CD4-positive, alpha-beta T cell (primary cell): ENCODE measurements at regions not wholly inside any gene's neighbourhood (a gene's known extent, or its start where the extent isn't known, plus 50 kb on each side); places are given as distances from the start of the nearest gene placed in this dataset.

Experiments used
- ATAC-seq: fragments of 200-7000 bp; cut with Tn5 transposase; one replicate; pipeline ENCODE4 v1.10.0; 2022; ENCODE audit warnings: mild to moderate bottlenecking; ENCODE audit not compliant: poor library complexity
- CTCF ChIA-PET: fragments of 350-600 bp; sonication (Branson Sonifier 250); formaldehyde crosslinking; loops from one replicate; lab custom pipeline; 2021; ENCODE audit warnings: antibody characterized with exemption, inconsistent platforms; lab: Charles Lee
- POLR2A ChIA-PET: fragments of 350-600 bp; sonication (Branson Sonifier 250); formaldehyde crosslinking; loops from one replicate; lab custom pipeline; 2021; ENCODE audit warnings: antibody characterized with exemption, inconsistent platforms; lab: Charles Lee
- DNase-seq, 14 experiments: peaks; one replicate each; pipeline ENCODE4 v3.0.0-alpha.2; 2013 to 2020; ENCODE audit warnings: mixed read lengths in 2 of 14
- H3K27ac ChIP-seq, 2 donors: one replicate each; pipeline versions ENCODE4 v1.5.1 to v1.7.0; 2013; ENCODE audit warnings: low read length in 2 of 2, low read depth in 1 of 2, mild to moderate bottlenecking in 1 of 2
- H3K27me3 ChIP-seq, 2 experiments: 1 replicate in 1 of 2; 2 replicates in 1 of 2; pipeline versions ENCODE4 v1.6.1 to v1.7.0; 2013; ENCODE audit warnings: low read length in 2 of 2, control low read depth in 1 of 2, mild to moderate bottlenecking in 1 of 2, moderate library complexity in 1 of 2; ENCODE audit not compliant: insufficient read depth in 2 of 2, control insufficient read depth in 1 of 2
- H3K36me3 ChIP-seq: one replicate; pipeline ENCODE4 v1.6.1; 2013; ENCODE audit warnings: low read length, control low read depth; ENCODE audit not compliant: insufficient read depth
- H3K4me1 ChIP-seq: one replicate; pipeline ENCODE4 v1.6.1; 2013; ENCODE audit warnings: low read length, control low read depth; ENCODE audit not compliant: insufficient read depth
- H3K4me3 ChIP-seq: one replicate; pipeline ENCODE4 v1.5.1; 2013; ENCODE audit warnings: mild to moderate bottlenecking, low read length, moderate library complexity
- H3K9me3 ChIP-seq, 2 experiments: 1 replicate in 1 of 2; 2 replicates in 1 of 2; pipeline versions ENCODE4 v1.6.1 to v1.7.0; 2013; ENCODE audit warnings: low read length in 2 of 2, mild to moderate bottlenecking in 2 of 2, control low read depth in 1 of 2, moderate library complexity in 1 of 2; ENCODE audit not compliant: control insufficient read depth in 1 of 2, insufficient read depth in 1 of 2
- H3K27ac Mint-ChIP-seq: one replicate; pipeline ENCODE4 v1.8.0; 2020; ENCODE audit warnings: mixed read lengths
- H3K27me3 Mint-ChIP-seq: one replicate; pipeline ENCODE4 v1.8.0; 2021; ENCODE audit warnings: mixed read lengths
- H3K36me3 Mint-ChIP-seq: one replicate; pipeline ENCODE4 v1.8.0; 2021; ENCODE audit warnings: low read depth, mixed read lengths
- H3K4me1 Mint-ChIP-seq: one replicate; pipeline ENCODE4 v1.8.0; 2021; ENCODE audit warnings: low read depth, mixed read lengths
- H3K4me3 Mint-ChIP-seq: one replicate; pipeline ENCODE4 v1.8.0; 2020; ENCODE audit warnings: mild to moderate bottlenecking, mixed read lengths
- H3K9me3 Mint-ChIP-seq: one replicate; pipeline ENCODE4 v1.8.0; 2020; ENCODE audit warnings: mixed read lengths
- intact Hi-C, 2 experiments: fragments of 100-400 bp; cut with DNase I in 1 of 2; cut with micrococcal nuclease in 1 of 2; formaldehyde crosslinking; loops; one replicate each; pipeline versions ENCODE4 v1.15.1 to v1.9.0; 2023 to 2025; cut with DNase I, micrococcal nuclease
- TF ChIP-seq, protein P1 (sequence below): fragments of 200-600 bp; IDR thresholded peaks from one replicate; pipeline ENCODE4 v1.8.0; 2022; ENCODE audit warnings: antibody characterized with exemption, mild to moderate bottlenecking

DNA sequence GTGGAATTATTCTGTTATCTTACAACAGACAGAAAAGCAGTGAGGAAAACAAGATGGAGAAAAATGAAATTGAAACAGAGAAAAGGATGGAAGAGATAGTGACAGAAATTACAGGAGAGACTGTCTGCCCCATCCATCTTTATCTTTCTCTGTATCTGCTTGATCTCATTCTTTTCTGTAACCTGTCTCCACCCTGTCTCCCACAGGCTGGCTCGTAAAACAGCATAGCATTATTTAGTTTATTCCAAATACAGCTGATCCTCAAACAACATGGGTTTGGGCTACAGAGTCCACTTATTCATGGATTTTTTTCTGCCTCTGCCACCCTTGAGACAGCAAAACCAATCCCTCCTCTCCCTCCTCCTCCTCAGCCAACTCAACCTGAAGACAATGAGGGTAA is 482.3 kb upstream of the JARID2 start:
- H3K4me1 Mint-ChIP-seq: no peaks in the 10 kb centered on the region
- DNase-seq: no peak
- CTCF ChIA-PET: no interaction called here
- no peaks in the 10 kb centered on the region for H3K27me3 Mint-ChIP-seq
- Histone ChIP-seq H3K9me3 (no peaks in the 10 kb centered on the region), H3K4me3 (no peak overlapping the region), H3K4me1 (no peaks in the 10 kb centered on the region), H3K27me3 (no peaks in the 10 kb centered on the region), H3K36me3 (no peaks in the 10 kb centered on the region), H3K27ac (no peak overlapping the region)
- intact Hi-C loops: no loop called here
- TF ChIP-seq, protein P1, sequence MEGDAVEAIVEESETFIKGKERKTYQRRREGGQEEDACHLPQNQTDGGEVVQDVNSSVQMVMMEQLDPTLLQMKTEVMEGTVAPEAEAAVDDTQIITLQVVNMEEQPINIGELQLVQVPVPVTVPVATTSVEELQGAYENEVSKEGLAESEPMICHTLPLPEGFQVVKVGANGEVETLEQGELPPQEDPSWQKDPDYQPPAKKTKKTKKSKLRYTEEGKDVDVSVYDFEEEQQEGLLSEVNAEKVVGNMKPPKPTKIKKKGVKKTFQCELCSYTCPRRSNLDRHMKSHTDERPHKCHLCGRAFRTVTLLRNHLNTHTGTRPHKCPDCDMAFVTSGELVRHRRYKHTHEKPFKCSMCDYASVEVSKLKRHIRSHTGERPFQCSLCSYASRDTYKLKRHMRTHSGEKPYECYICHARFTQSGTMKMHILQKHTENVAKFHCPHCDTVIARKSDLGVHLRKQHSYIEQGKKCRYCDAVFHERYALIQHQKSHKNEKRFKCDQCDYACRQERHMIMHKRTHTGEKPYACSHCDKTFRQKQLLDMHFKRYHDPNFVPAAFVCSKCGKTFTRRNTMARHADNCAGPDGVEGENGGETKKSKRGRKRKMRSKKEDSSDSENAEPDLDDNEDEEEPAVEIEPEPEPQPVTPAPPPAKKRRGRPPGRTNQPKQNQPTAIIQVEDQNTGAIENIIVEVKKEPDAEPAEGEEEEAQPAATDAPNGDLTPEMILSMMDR: no peak
- H3K27ac Mint-ChIP-seq: no peak overlapping the region
- ATAC-seq: no peak
- POLR2A ChIA-PET: no interaction called here
- H3K4me3 Mint-ChIP-seq: no peak overlapping the region
- no peaks in the 10 kb centered on the region for H3K9me3 Mint-ChIP-seq
- no peaks in the 10 kb centered on the region for H3K36me3 Mint-ChIP-seq

DNA sequence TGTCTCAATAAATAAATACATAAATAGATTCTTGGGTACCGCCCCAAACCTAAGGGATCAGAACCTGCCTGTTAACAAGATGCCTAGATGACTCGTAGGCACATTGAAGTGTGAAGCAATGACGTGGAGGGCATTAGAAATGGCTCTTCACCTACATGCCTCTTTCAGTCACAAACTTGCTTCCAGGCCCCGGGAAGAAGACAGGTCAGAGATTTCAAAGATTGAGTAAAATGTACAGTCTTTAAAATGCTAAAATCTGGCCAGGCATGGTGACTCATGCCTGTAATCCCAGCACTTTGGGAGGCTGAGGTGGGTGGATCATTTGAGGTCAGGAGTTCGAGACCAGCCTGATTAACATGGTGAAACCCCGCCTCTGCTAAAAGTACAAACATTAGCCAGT is 480.8 kb upstream of the JARID2 start:
- Histone ChIP-seq H3K27ac (no peak overlapping the region), H3K36me3 (no peaks in the 10 kb centered on the region), H3K27me3 (no peaks in the 10 kb centered on the region), H3K4me1 (no peaks in the 10 kb centered on the region), H3K4me3 (no peak overlapping the region), H3K9me3 (no peaks in the 10 kb centered on the region)
- intact Hi-C loops: loop anchor here in 1 of 2 experiments (5.0 kb wide), 1 partner anchor 53 kb away; no protein-coding TSS in a partner anchor
- Mint-ChIP-seq H3K36me3 (no peaks in the 10 kb centered on the region), H3K9me3 (no peaks in the 10 kb centered on the region), H3K4me3 (no peak overlapping the region), H3K27me3 (no peaks in the 10 kb centered on the region), H3K27ac (no peak overlapping the region), H3K4me1 (no peaks in the 10 kb centered on the region)
- POLR2A ChIA-PET: no interaction called here
- CTCF ChIA-PET: no interaction called here
- DNase-seq (peak in 2 of 14 experiments; percentile 23 to 24), ATAC-seq (no peak)
- TF ChIP-seq, protein P1: no peak

DNA sequence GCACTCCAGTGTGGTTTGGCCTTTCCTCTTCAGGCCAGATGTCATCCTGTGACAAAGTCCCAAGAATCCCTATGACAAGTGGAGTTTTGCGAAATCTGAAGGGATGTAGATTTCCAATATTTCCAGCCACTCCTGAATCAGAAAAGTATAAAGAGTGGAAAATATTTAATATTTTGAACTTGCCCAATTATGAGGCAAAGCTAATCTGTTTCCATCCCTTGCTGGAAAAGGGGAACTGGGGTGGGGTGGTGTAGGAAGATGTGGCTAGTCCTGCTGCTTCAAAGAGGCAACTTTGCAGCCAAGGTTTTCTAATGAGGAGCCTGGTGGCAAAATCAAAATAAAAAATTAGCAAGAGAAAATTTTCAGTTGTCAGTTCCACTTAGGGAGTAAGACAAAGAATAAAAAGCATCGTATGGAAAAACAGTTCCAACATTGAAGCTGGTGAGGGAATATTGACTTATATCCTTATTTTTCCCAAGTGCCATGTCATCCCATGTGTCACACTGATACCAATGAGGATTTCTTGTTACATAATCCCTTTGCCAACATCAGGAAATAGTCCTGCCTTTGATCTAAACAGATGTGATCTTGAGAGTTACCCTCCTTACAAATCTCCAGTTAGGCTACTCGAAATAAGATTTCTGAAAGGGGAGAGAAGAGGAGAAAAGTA is 480.0 kb upstream of the JARID2 start:
- no peak for DNase-seq
- no peaks in the 10 kb centered on the region for H3K27me3 Mint-ChIP-seq
- Histone ChIP-seq H3K27me3 (no peaks in the 10 kb centered on the region), H3K9me3 (no peaks in the 10 kb centered on the region), H3K4me1 (no peaks in the 10 kb centered on the region), H3K36me3 (no peaks in the 10 kb centered on the region), H3K27ac (no peak overlapping the region), H3K4me3 (no peak overlapping the region)
- intact Hi-C loops: loop anchor here in 1 of 2 experiments (5.0 kb wide), 1 partner anchor 54 kb away; no protein-coding TSS in a partner anchor
- H3K27ac Mint-ChIP-seq: no peak overlapping the region
- no peaks in the 10 kb centered on the region for H3K36me3 Mint-ChIP-seq
- H3K4me3 Mint-ChIP-seq: no peak overlapping the region
- no peaks in the 10 kb centered on the region for H3K9me3 Mint-ChIP-seq
- CTCF ChIA-PET: no interaction called here
- TF ChIP-seq, protein P1: no peak
- H3K4me1 Mint-ChIP-seq: no peaks in the 10 kb centered on the region
- no peak for ATAC-seq
- POLR2A ChIA-PET: no interaction called here
